Body of pancreas (tissue), 4 donors: ENCODE measurements at regions not wholly inside any gene's neighbourhood (a gene's known extent, or its start where the extent isn't known, plus 50 kb on each side); places are given as distances from the start of the nearest gene placed in this dataset.

Experiments used
- ATAC-seq: fragments of 150-250 bp; one replicate; pipeline ENCODE4 v1.9.1; 2016
- DNase-seq, 4 donors: peaks; one replicate each; pipeline ENCODE4 v3.0.0-alpha.2; 2019
- H3K27ac ChIP-seq, 4 donors: fragments of 200-600 bp; sonication (generic); 1 replicate in 3 of 4; 2 replicates in 1 of 4; pipeline versions ENCODE4 v1.5.1 to v1.6.1; 2016 to 2019; ENCODE audit warnings: mild to moderate bottlenecking in 1 of 4, mixed read lengths in 1 of 4, moderate library complexity in 1 of 4
- H3K27me3 ChIP-seq, 2 donors: fragments of 200-600 bp; sonication (generic); one replicate each; pipeline ENCODE4 v1.6.0; 2016; ENCODE audit warnings: mild to moderate bottlenecking in 1 of 2
- H3K36me3 ChIP-seq, 2 donors: fragments of 200-600 bp; sonication (generic); replicated peaks in 1 of 2; 2 replicates each; pipeline ENCODE4 v1.5.1; 2016; ENCODE audit warnings: low read depth in 2 of 2; ENCODE audit not compliant: insufficient read depth in 1 of 2
- H3K4me1 ChIP-seq: fragments of 200-600 bp; sonication (generic); one replicate; pipeline ENCODE4 v1.6.0; 2016
- H3K4me3 ChIP-seq, 2 donors: fragments of 200-600 bp; sonication (generic); 1 replicate in 1 of 2; 2 replicates in 1 of 2; pipeline ENCODE4 v1.5.1; 2016 to 2019
- H3K9me3 ChIP-seq, 3 donors: fragments of 200-600 bp; sonication (generic); 1 replicate in 2 of 3; 2 replicates in 1 of 3; pipeline ENCODE4 v1.5.1; 2016
- CTCF ChIP-seq, 7 experiments: fragments of 450-650 bp in 4 of 7; fragments of 200-600 bp in 3 of 7; sonication (generic) in 3 of 7; IDR thresholded peaks; one replicate each; pipeline ENCODE4 v1.5.1; 2016 to 2019; ENCODE audit warnings: antibody characterized with exemption in 7 of 7
- POLR2A ChIP-seq, 3 donors: fragments of 450-650 bp; IDR thresholded peaks; one replicate each; pipeline ENCODE4 v1.6.1; 2016; ENCODE audit warnings: antibody characterized with exemption in 3 of 3, mild to moderate bottlenecking in 2 of 3
- WGBS, 2 donors: methylation state at CpG; one replicate each; pipeline ENCODE4 v1.1.5; 2017; 5-methylcytosine and 5-hydroxymethylcytosine counted together
- intact Hi-C: fragments of 100-400 bp; cut with DNase I; formaldehyde crosslinking; loops from one replicate; pipeline ENCODE4 v1.15.1; 2023

- Histone ChIP-seq H3K4me1 (no peaks in the 10 kb centered on the region), H3K4me3 (no peak overlapping the region), H3K36me3 (no peaks in the 10 kb centered on the region), H3K27ac (no peak overlapping the region), H3K27me3 (no peaks in the 10 kb centered on the region), H3K9me3 (no peaks in the 10 kb centered on the region)
- WGBS, 2 donors: 46 to 48% methylated on average over 6 of the region's 6 CpGs
- ATAC-seq (no peak), DNase-seq (no peak)
- intact Hi-C loops: no loop called here
- TF ChIP-seq CTCF (IDR thresholded peaks at IDR 0.05) (no peak), POLR2A (IDR thresholded peaks at IDR 0.05) (no peak)
Observed at GRCh38 chr21:16072737-16073136, 343.0 kb downstream of the USP25 start.

DNA sequence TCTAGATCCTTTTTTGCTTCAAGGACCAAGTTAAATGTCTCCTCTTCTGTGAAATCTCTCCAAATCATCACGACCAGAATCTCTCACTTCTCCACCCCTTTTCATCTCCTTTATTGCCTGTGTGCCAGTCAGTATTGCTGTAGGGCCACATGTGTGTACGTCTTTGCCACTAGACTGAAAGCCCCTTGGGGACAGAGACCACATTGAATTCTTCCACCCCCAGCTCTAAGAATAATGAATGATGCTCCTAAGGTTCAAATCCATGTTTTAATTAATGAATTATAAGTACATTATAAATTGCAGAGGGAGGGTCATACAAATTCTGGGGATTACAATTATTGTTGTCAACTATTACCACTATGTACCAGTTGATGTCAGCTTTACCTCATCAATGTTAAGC, 343.8 kb downstream of the USP25 start:
- H3K4me1 ChIP-seq: no peaks in the 10 kb centered on the region
- TF ChIP-seq CTCF (IDR thresholded peaks at IDR 0.05): no peak
- TF ChIP-seq POLR2A (IDR thresholded peaks at IDR 0.05): no peak
- WGBS, 2 donors: 26 to 47% methylated on average over 2 of the region's 2 CpGs
- no peak overlapping the region for H3K4me3 ChIP-seq
- no peaks in the 10 kb centered on the region for H3K36me3 ChIP-seq
- H3K27ac ChIP-seq: no peak overlapping the region
- intact Hi-C loops: no loop called here
- DNase-seq: no peak
- no peaks in the 10 kb centered on the region for H3K27me3 ChIP-seq
- no peak for ATAC-seq
- H3K9me3 ChIP-seq: no peaks in the 10 kb centered on the region

DNA sequence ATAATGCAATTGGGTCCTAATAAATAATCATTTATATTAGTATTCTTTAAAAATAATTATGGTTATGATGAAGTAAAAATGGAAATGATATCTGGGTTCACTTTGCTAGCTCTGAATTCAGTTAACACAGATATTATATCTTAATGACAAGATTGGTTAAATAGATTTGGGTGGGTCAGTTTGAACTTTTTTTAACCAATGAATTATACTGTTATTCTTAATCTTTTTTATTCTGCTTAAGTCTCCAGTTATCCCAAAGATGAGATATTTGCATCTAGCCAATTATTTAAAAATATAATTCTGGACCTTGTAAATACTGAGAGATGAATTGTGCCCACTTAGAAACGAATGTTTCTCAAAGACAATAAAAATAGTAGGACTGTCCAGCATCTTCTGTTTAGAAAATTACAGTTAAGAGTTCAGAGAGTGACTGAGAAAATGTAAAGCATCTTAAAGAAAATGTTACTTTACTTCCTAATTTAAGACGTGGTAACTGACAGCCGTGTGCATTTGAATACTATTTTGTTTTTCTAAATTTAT, 345.2 kb downstream of the USP25 start:
- Histone ChIP-seq H3K27me3 (no peaks in the 10 kb centered on the region), H3K4me3 (no peak overlapping the region), H3K36me3 (no peaks in the 10 kb centered on the region), H3K9me3 (no peaks in the 10 kb centered on the region), H3K27ac (no peak overlapping the region), H3K4me1 (no peaks in the 10 kb centered on the region)
- no peak for DNase-seq
- TF ChIP-seq POLR2A (IDR thresholded peaks at IDR 0.05) (no peak), CTCF (IDR thresholded peaks at IDR 0.05) (no peak)
- no peak for ATAC-seq
- 55 to 58% methylated on average over 3 of the region's 3 CpGs for WGBS, 2 donors
- intact Hi-C loops: no loop called here

GRCh38 chr21:16075649-16076282, 346.0 kb downstream of the USP25 start:
- intact Hi-C loops: no loop called here
- Histone ChIP-seq H3K4me3 (no peak overlapping the region), H3K27ac (no peak overlapping the region), H3K9me3 (no peaks in the 10 kb centered on the region), H3K36me3 (no peaks in the 10 kb centered on the region), H3K4me1 (no peaks in the 10 kb centered on the region), H3K27me3 (no peaks in the 10 kb centered on the region)
- DNase-seq (no peak), ATAC-seq (no peak)
- WGBS, 2 donors: 42 to 43% methylated on average over 5 of the region's 5 CpGs
- TF ChIP-seq CTCF (IDR thresholded peaks at IDR 0.05) (no peak), POLR2A (IDR thresholded peaks at IDR 0.05) (no peak)

- H3K9me3 ChIP-seq: no peaks in the 10 kb centered on the region
- no peak for TF ChIP-seq CTCF (IDR thresholded peaks at IDR 0.05)
- no peak for TF ChIP-seq POLR2A (IDR thresholded peaks at IDR 0.05)
- ATAC-seq (no peak), DNase-seq (no peak)
- no peaks in the 10 kb centered on the region for H3K36me3 ChIP-seq
- no peak overlapping the region for H3K27ac ChIP-seq
- no peaks in the 10 kb centered on the region for H3K27me3 ChIP-seq
- intact Hi-C loops: no loop called here
- no peak overlapping the region for H3K4me3 ChIP-seq
- H3K4me1 ChIP-seq: no peaks in the 10 kb centered on the region
Observed at GRCh38 chr21:16076465-16076864, 346.7 kb downstream of the USP25 start.
